Endothelial cell of umbilical vein (primary cell): ENCODE measurements at regions not wholly inside any gene's neighbourhood (a gene's known extent, or its start where the extent isn't known, plus 50 kb on each side); places are given as distances from the start of the nearest gene placed in this dataset.
A peak's percentile ranks its signal among the peaks of the same experiment; 100 is the strongest.

Source experiments
- BruUV-seq: library from RNA; stranded (reverse); fragments of 400-500 nt; replicated peaks from 2 replicates; lab custom pipeline; 2021; lab: Mats Ljungman, UMichigan
- CTCF ChIA-PET: fragments of 300-600, 350-600 bp; sonication (Branson Sonifier 250); formaldehyde crosslinking; loops from one replicate; lab custom pipeline; 2021; ENCODE audit warnings: antibody characterized with exemption, inconsistent platforms; lab: Charles Lee
- POLR2A ChIA-PET: fragments of 300-600, 350-600 bp; sonication (Branson Sonifier 250); formaldehyde crosslinking; loops from one replicate; lab custom pipeline; 2021; ENCODE audit warnings: antibody characterized with exemption, inconsistent platforms; lab: Charles Lee
- DNase-seq: peaks from one replicate; pipeline ENCODE4 v3.0.0-alpha.2; 2011; ENCODE audit warnings: low read depth, low spot score
- FAIRE-seq: peaks from 2 replicates; lab custom pipeline; 2011; peaks lifted over from hg19 to GRCh38; lab: Jason Lieb, UNC
- H2AFZ ChIP-seq: 2 replicates; pipeline ENCODE4 v1.6.0; 2012; ENCODE audit warnings: low read depth, low read length, control low read depth, inconsistent platforms
- H3K27ac ChIP-seq: 2 replicates; pipeline ENCODE4 v1.5.1; 2011; ENCODE audit warnings: low read depth, mild to moderate bottlenecking, control low read depth, low read length, moderate library complexity; ENCODE audit not compliant: insufficient read depth
- H3K27me3 ChIP-seq, 2 experiments: 2 replicates each; pipeline versions ENCODE4 v1.6.0 to v1.6.1; 2011; ENCODE audit warnings: low read length in 2 of 2, mixed read lengths in 1 of 2; ENCODE audit not compliant: control insufficient read depth in 2 of 2, insufficient read depth in 2 of 2
- H3K36me3 ChIP-seq, 2 experiments: 2 replicates in 1 of 2; 3 replicates in 1 of 2; pipeline ENCODE4 v1.5.1; 2011; ENCODE audit warnings: low read length in 2 of 2, mild to moderate bottlenecking in 1 of 2, moderate library complexity in 1 of 2; ENCODE audit not compliant: control insufficient read depth in 2 of 2, insufficient read depth in 2 of 2; ENCODE audit errors: extremely low read depth in 1 of 2
- H3K4me1 ChIP-seq: 3 replicates; pipeline ENCODE4 v1.5.1; 2011; ENCODE audit warnings: mild to moderate bottlenecking, low read length; ENCODE audit not compliant: control insufficient read depth, insufficient read depth; ENCODE audit errors: extremely low read depth
- H3K4me2 ChIP-seq: 2 replicates; pipeline ENCODE4 v1.6.1; 2011; ENCODE audit warnings: low read length, control low read depth, mixed read lengths; ENCODE audit not compliant: insufficient read depth
- H3K4me3 ChIP-seq, 3 experiments: fragments of 200-600 bp in 1 of 3; sonication (generic), shearing (Covaris generic) in 1 of 3; replicated peaks in 1 of 3; 2 replicates each; pipeline ENCODE4 v1.5.1; 2011 to 2016; ENCODE audit warnings: control low read depth in 3 of 3, low read length in 3 of 3, mild to moderate bottlenecking in 2 of 3, inconsistent platforms in 1 of 3, low read depth in 1 of 3, moderate library complexity in 1 of 3; ENCODE audit not compliant: insufficient read depth in 1 of 3
- H3K79me2 ChIP-seq: 2 replicates; pipeline ENCODE4 v1.6.0; 2012; ENCODE audit warnings: low read length, inconsistent platforms; ENCODE audit not compliant: control insufficient read depth, insufficient read depth
- H3K9ac ChIP-seq: replicated peaks from 2 replicates; pipeline ENCODE3; 2011; ENCODE audit warnings: low read length, control low read depth; ENCODE audit not compliant: insufficient read depth; ENCODE audit errors: extremely low read depth
- H3K9me1 ChIP-seq: replicated peaks from 3 replicates; pipeline ENCODE4 v1.6.0; 2011; ENCODE audit warnings: mild to moderate bottlenecking, low read length; ENCODE audit not compliant: control insufficient read depth, insufficient read depth; ENCODE audit errors: extremely low read depth
- H3K9me3 ChIP-seq: replicated peaks from 2 replicates; pipeline ENCODE4 v1.5.1; 2012; ENCODE audit warnings: low read length, inconsistent platforms; ENCODE audit not compliant: control insufficient read depth, insufficient read depth
- H4K20me1 ChIP-seq: replicated peaks from 2 replicates; pipeline ENCODE3; 2011; ENCODE audit warnings: mild to moderate bottlenecking, low read length; ENCODE audit not compliant: control insufficient read depth, insufficient read depth; ENCODE audit errors: extremely low read depth
- CTCF ChIP-seq, 2 donors: IDR thresholded peaks; 1 replicate in 1 of 2; 2 replicates in 1 of 2; pipeline ENCODE4 v1.5.1; 2011; ENCODE audit warnings: low read length in 2 of 2, mild to moderate bottlenecking in 2 of 2, moderate library complexity in 2 of 2, control low read depth in 1 of 2, inconsistent platforms in 1 of 2, low read depth in 1 of 2; ENCODE audit not compliant: insufficient read depth in 1 of 2; ENCODE audit errors: extremely low read depth in 1 of 2
- EZH2 ChIP-seq: IDR thresholded peaks from 2 replicates; pipeline ENCODE4 v1.6.1; 2012; ENCODE audit warnings: borderline replicate concordance, low read depth, mild to moderate bottlenecking, moderate library complexity, low read length, inconsistent platforms; ENCODE audit not compliant: severe bottlenecking
- FOS ChIP-seq: IDR thresholded peaks from 2 replicates; pipeline ENCODE4 v1.6.1; 2011; ENCODE audit warnings: mild to moderate bottlenecking, low read length, moderate library complexity, borderline replicate concordance; ENCODE audit not compliant: insufficient read depth
- GATA2 ChIP-seq: IDR thresholded peaks from 2 replicates; pipeline ENCODE4 v1.7.0; 2011; ENCODE audit warnings: low read depth, mild to moderate bottlenecking, moderate library complexity, mixed read lengths, low read length; ENCODE audit not compliant: insufficient read length, insufficient read depth
- JUN ChIP-seq: IDR thresholded peaks from 2 replicates; pipeline ENCODE4 v1.6.1; 2011; ENCODE audit warnings: borderline replicate concordance, low read depth; ENCODE audit not compliant: insufficient read length, insufficient read depth
- MAX ChIP-seq: IDR thresholded peaks from 2 replicates; pipeline ENCODE4 v1.6.1; 2011; ENCODE audit not compliant: insufficient read depth, insufficient read length
- MYC ChIP-seq: IDR thresholded peaks from one replicate; pipeline ENCODE4 v1.6.1; 2011; ENCODE audit warnings: mild to moderate bottlenecking, low read depth, low read length
- POLR2A ChIP-seq: IDR thresholded peaks from 2 replicates; pipeline ENCODE4 v1.6.1; 2012; ENCODE audit warnings: low read depth, mild to moderate bottlenecking, control low read depth, low read length
- POLR2AphosphoS5 ChIP-seq: IDR thresholded peaks from 2 replicates; pipeline ENCODE4 v1.6.1; 2012; ENCODE audit warnings: low read depth, mild to moderate bottlenecking, control low read depth, low read length, moderate library complexity; ENCODE audit not compliant: insufficient read depth
- dilution Hi-C: fragments of 300-500 bp; cut with MboI; formaldehyde crosslinking; loops from one replicate; pipeline ENCODE4 v1.15.0; 2019; ENCODE audit warnings: low sequenced_read_pairs; ENCODE audit not compliant: extremely low pct_ligation_motif_present
- intact Hi-C: fragments of 100-400 bp; cut with micrococcal nuclease; formaldehyde crosslinking; loops from one replicate; pipeline ENCODE4 v1.10.0; 2022

- Histone ChIP-seq H4K20me1 (no peaks in the 10 kb centered on the region), H3K9me3 (no peaks in the 10 kb centered on the region), H3K4me1 (peaks cover 26% of the 10 kb centered on the region), H3K79me2 (no peaks in the 10 kb centered on the region), H3K4me2 (peak overlapping the region; percentile 22), H3K36me3 (no peaks in the 10 kb centered on the region), H3K27ac (peak overlapping the region; percentile 64), H3K9me1 (no peaks in the 10 kb centered on the region), H3K4me3 (no peak overlapping the region), H2AFZ (no peak overlapping the region), H3K27me3 (no peaks in the 10 kb centered on the region), H3K9ac (peak overlapping the region; percentile 47)
- FAIRE-seq (peak; percentile 87), DNase-seq (peak; percentile 91)
- POLR2A ChIA-PET, result no interaction called here
- TF ChIP-seq JUN (peak; percentile 99), GATA2 (no peak), POLR2A (no peak), EZH2 (no peak), MAX (no peak), MYC (no peak), FOS (peak; percentile 98), POLR2AphosphoS5 (peak; percentile 54), CTCF (IDR thresholded peaks at IDR 0.05; ENCODE audit: extremely low read depth in 1 of 2, insufficient read depth in 1 of 2, low read depth in 1 of 2, low read length in 2 of 2) (no peak)
- dilution Hi-C loops, result no loop called here
- CTCF ChIA-PET, result interaction anchor here (1.0 kb wide), 1 partner anchor 59 kb away, joined by 3 read pairs; no protein-coding TSS in a partner anchor
- BruUV-seq, result no TSS peak
- intact Hi-C loops, result loop anchor here (1.0 to 5.0 kb wide), 6 partner anchors 14 to 313 kb away; partner anchors contain the start of gene TGFB2
Measured at GRCh38 chr1:218660678-218661053, 315.5 kb downstream of the TGFB2 start.
